SK-N-SH (cell line): ENCODE measurements at regions not wholly inside any gene's neighbourhood (a gene's known extent, or its start where the extent isn't known, plus 50 kb on each side); places are given as distances from the start of the nearest gene placed in this dataset.

Experiments
- CTCF ChIA-PET: fragments of 300-600, 350-600 bp; formaldehyde crosslinking; extraction: SDS; loops from one replicate; lab custom pipeline; 2021; lab: Yijun Ruan, JAX
- POLR2A ChIA-PET: fragments of 350-600 bp; sonication (Branson Sonifier 250); formaldehyde crosslinking; extraction: SDS; loops from one replicate; lab custom pipeline; 2020; ENCODE audit warnings: antibody characterized with exemption, inconsistent platforms; lab: Yijun Ruan, JAX
- DNase-seq: peaks from one replicate; pipeline ENCODE4 v3.0.0; 2012
- H2AFZ ChIP-seq: fragments of 200-600 bp; sonication (generic); 2 replicates; pipeline ENCODE4 v1.8.1; 2016; ENCODE audit warnings: antibody characterized with exemption, mild to moderate bottlenecking, low read depth
- H3F3A ChIP-seq: fragments of 200-600 bp; sonication (generic); replicated peaks from 2 replicates; pipeline ENCODE3; 2016; ENCODE audit warnings: antibody characterized with exemption, mild to moderate bottlenecking; ENCODE audit not compliant: insufficient read depth
- H3K27ac ChIP-seq, 2 experiments: fragments of 200-500 bp in 1 of 2; fragments of 200-600 bp in 1 of 2; sonication (Bioruptor generic) in 1 of 2; sonication (generic), shearing (Covaris generic) in 1 of 2; 2 replicates each; pipeline versions ENCODE4 v1.5.1 to v1.6.1; 2014 to 2016; ENCODE audit warnings: low read depth in 2 of 2, inconsistent platforms in 1 of 2, low read length in 1 of 2, mild to moderate bottlenecking in 1 of 2, mixed read lengths in 1 of 2
- H3K27me3 ChIP-seq: fragments of 200-600 bp; sonication (generic), shearing (Covaris generic); 2 replicates; pipeline ENCODE4 v1.6.1; 2016; ENCODE audit warnings: mixed run types; ENCODE audit not compliant: insufficient read depth
- H3K36me3 ChIP-seq, 2 experiments: fragments of 200-500 bp in 1 of 2; fragments of 200-600 bp in 1 of 2; sonication (Bioruptor generic) in 1 of 2; sonication (generic) in 1 of 2; replicated peaks in 1 of 2; 2 replicates each; pipeline versions ENCODE3 to v1.5.1; 2014 to 2016; ENCODE audit warnings: low read length in 1 of 2, mild to moderate bottlenecking in 1 of 2; ENCODE audit not compliant: insufficient read depth in 2 of 2, control insufficient read depth in 1 of 2
- H3K4me1 ChIP-seq, 2 experiments: fragments of 200-500 bp in 1 of 2; fragments of 200-600 bp in 1 of 2; sonication (Bioruptor generic) in 1 of 2; sonication (generic), shearing (Covaris generic) in 1 of 2; 2 replicates each; pipeline versions ENCODE4 v1.5.1 to v1.6.1; 2014 to 2016; ENCODE audit warnings: low read depth in 1 of 2, low read length in 1 of 2, mixed run types in 1 of 2; ENCODE audit not compliant: insufficient read depth in 2 of 2, control insufficient read depth in 1 of 2
- H3K4me2 ChIP-seq: fragments of 200-600 bp; sonication (generic), shearing (Covaris generic); 2 replicates; pipeline ENCODE4 v1.6.1; 2017; ENCODE audit warnings: mixed run types
- H3K4me3 ChIP-seq, 2 experiments: fragments of 200-500 bp in 1 of 2; fragments of 200-600 bp in 1 of 2; sonication (Bioruptor generic) in 1 of 2; sonication (generic), shearing (Covaris generic) in 1 of 2; 2 replicates each; pipeline versions ENCODE4 v1.5.1 to v1.8.1; 2014 to 2016; ENCODE audit warnings: low read depth in 2 of 2, inconsistent platforms in 1 of 2, low read length in 1 of 2, mild to moderate bottlenecking in 1 of 2, mixed read lengths in 1 of 2, moderate library complexity in 1 of 2
- H3K79me2 ChIP-seq: fragments of 200-600 bp; sonication (generic); 2 replicates; pipeline ENCODE4 v1.8.1; 2017; ENCODE audit warnings: mild to moderate bottlenecking; ENCODE audit not compliant: insufficient read depth
- H3K9ac ChIP-seq: fragments of 200-600 bp; sonication (generic); 2 replicates; pipeline ENCODE4 v1.6.1; 2017; ENCODE audit warnings: mixed run types
- H3K9me2 ChIP-seq: fragments of 200-600 bp; sonication (generic); 2 replicates; pipeline ENCODE4 v1.6.1; 2017; ENCODE audit warnings: mixed run types
- H3K9me3 ChIP-seq: fragments of 200-600 bp; sonication (generic); 2 replicates; pipeline ENCODE4 v1.6.1; 2017; ENCODE audit warnings: mixed run types, mild to moderate bottlenecking, moderate library complexity
- H4K20me1 ChIP-seq: fragments of 200-600 bp; sonication (generic); 2 replicates; pipeline ENCODE4 v1.6.1; 2017; ENCODE audit warnings: mild to moderate bottlenecking, mixed run types; ENCODE audit not compliant: insufficient read depth
- CHD2 ChIP-seq: fragments of 150-350 bp; IDR thresholded peaks from 2 replicates; pipeline ENCODE4 v1.6.1; 2018; ENCODE audit warnings: low read length; ENCODE audit not compliant: partially characterized antibody
- ELF1 ChIP-seq: IDR thresholded peaks from 2 replicates; pipeline ENCODE4 v1.4.0; 2012
- EP300 ChIP-seq, 2 experiments: IDR thresholded peaks; 2 replicates each; pipeline versions ENCODE4 v1.4.0 to v1.6.1; 2012; ENCODE audit warnings: borderline replicate concordance in 1 of 2, low read depth in 1 of 2, low read length in 1 of 2
- FOXJ3 ChIP-seq: sonication (generic); formaldehyde crosslinking; IDR thresholded peaks from 2 replicates; pipeline ENCODE4 v1.5.1; 2020; ENCODE audit warnings: mild to moderate bottlenecking, missing genetic modification reagents
- FOXM1 ChIP-seq: IDR thresholded peaks from 2 replicates; pipeline ENCODE4 v1.4.0; 2012; ENCODE audit warnings: low read depth, mild to moderate bottlenecking
- GATA2 ChIP-seq: sonication (generic); formaldehyde crosslinking; IDR thresholded peaks from 2 replicates; pipeline ENCODE4 v1.5.0; 2020; ENCODE audit warnings: mild to moderate bottlenecking, missing genetic modification reagents
- JUND ChIP-seq: IDR thresholded peaks from 2 replicates; pipeline ENCODE4 v1.4.0; 2012
- MAX ChIP-seq: IDR thresholded peaks from 2 replicates; pipeline ENCODE4 v1.4.0; 2012; ENCODE audit warnings: low read depth
- MEF2A ChIP-seq: IDR thresholded peaks from 2 replicates; pipeline ENCODE4 v1.4.0; 2012; ENCODE audit warnings: low read depth, borderline replicate concordance
- NFIC ChIP-seq: IDR thresholded peaks from 2 replicates; pipeline ENCODE4 v1.4.0; 2012; ENCODE audit warnings: borderline replicate concordance
- POLR2AphosphoS5 ChIP-seq: IDR thresholded peaks from 2 replicates; pipeline ENCODE4 v1.6.1; 2012; ENCODE audit warnings: low read depth, low read length
- RCOR1 ChIP-seq: fragments of 150-350 bp; IDR thresholded peaks from 2 replicates; pipeline ENCODE4 v1.6.1; 2017; ENCODE audit warnings: antibody characterized with exemption, low read length
- RXRA ChIP-seq: IDR thresholded peaks from 2 replicates; pipeline ENCODE4 v1.4.0; 2012; ENCODE audit warnings: low read depth, mild to moderate bottlenecking, borderline replicate concordance
- SIN3A ChIP-seq: IDR thresholded peaks from 2 replicates; pipeline ENCODE4 v1.6.1; 2012; ENCODE audit warnings: low read depth, mild to moderate bottlenecking, low read length, moderate library complexity, borderline replicate concordance
- TAF1 ChIP-seq: IDR thresholded peaks from 2 replicates; pipeline ENCODE4 v1.6.1; 2012; ENCODE audit warnings: low read depth, mild to moderate bottlenecking, low read length, moderate library complexity, borderline replicate concordance
- TEAD4 ChIP-seq: IDR thresholded peaks from 2 replicates; pipeline ENCODE4 v1.4.0; 2012; ENCODE audit warnings: mild to moderate bottlenecking, borderline replicate concordance; ENCODE audit not compliant: insufficient read depth
- YY1 ChIP-seq: IDR thresholded peaks from 2 replicates; pipeline ENCODE4 v1.4.0; 2012; ENCODE audit warnings: low read depth, mild to moderate bottlenecking
- WGBS: methylation state at CpG from one replicate; pipeline ENCODE4 v1.1.6; 2017; ENCODE audit warnings: low lambda C conversion rate; 5-methylcytosine and 5-hydroxymethylcytosine counted together
- TF ChIP-seq, protein P1 (sequence below): IDR thresholded peaks from 2 replicates; pipeline ENCODE4 v1.4.0; 2012; ENCODE audit warnings: low read depth, borderline replicate concordance
- TF ChIP-seq, protein P2 (sequence below): IDR thresholded peaks from 2 replicates; pipeline ENCODE4 v1.6.1; 2012; ENCODE audit warnings: mild to moderate bottlenecking, low read depth, low read length, moderate library complexity

- H4K20me1 ChIP-seq, result no peaks in the 10 kb centered on the region
- no peaks in the 10 kb centered on the region for H3K9me2 ChIP-seq
- no peaks in the 10 kb centered on the region for H3K9me3 ChIP-seq
- TF ChIP-seq, protein P1, sequence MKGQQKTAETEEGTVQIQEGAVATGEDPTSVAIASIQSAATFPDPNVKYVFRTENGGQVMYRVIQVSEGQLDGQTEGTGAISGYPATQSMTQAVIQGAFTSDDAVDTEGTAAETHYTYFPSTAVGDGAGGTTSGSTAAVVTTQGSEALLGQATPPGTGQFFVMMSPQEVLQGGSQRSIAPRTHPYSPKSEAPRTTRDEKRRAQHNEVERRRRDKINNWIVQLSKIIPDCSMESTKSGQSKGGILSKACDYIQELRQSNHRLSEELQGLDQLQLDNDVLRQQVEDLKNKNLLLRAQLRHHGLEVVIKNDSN, result no peak
- TF ChIP-seq JUND, result no peak
- TF ChIP-seq POLR2AphosphoS5, result no peak
- no peak for TF ChIP-seq MAX
- TF ChIP-seq MEF2A, result no peak
- no peak for TF ChIP-seq RXRA
- no peak for TF ChIP-seq YY1
- TF ChIP-seq FOXJ3 (CRISPR knock-in tag), result no peak
- TF ChIP-seq EP300 (IDR thresholded peaks at IDR 0.05; ENCODE audit: borderline replicate concordance in 1 of 2, low read depth in 1 of 2, low read length in 1 of 2), result no peak
- no peak for TF ChIP-seq RCOR1
- no peak for TF ChIP-seq ELF1
- TF ChIP-seq TAF1, result no peak
- TF ChIP-seq SIN3A, result no peak
- H3K4me1 ChIP-seq, result no peaks in the 10 kb centered on the region
- ChIA-PET POLR2A (no interaction called here), CTCF (interaction anchor here (1.3 kb wide), 1 partner anchor 24 kb away, joined by 4 read pairs; no protein-coding TSS in a partner anchor)
- H3K4me2 ChIP-seq, result no peak overlapping the region
- no peaks in the 10 kb centered on the region for H3F3A ChIP-seq
- no peaks in the 10 kb centered on the region for H3K79me2 ChIP-seq
- H3K27ac ChIP-seq, result no peak overlapping the region
- H3K27me3 ChIP-seq, result no peaks in the 10 kb centered on the region; the same call in 1 of the 2 replicates
- no peak overlapping the region for H3K9ac ChIP-seq
- no peak overlapping the region for H2AFZ ChIP-seq
- no peak for DNase-seq
- H3K4me3 ChIP-seq, result no peak overlapping the region
- WGBS, result 53% methylated on average over 5 of the region's 5 CpGs
- no peaks in the 10 kb centered on the region for H3K36me3 ChIP-seq
Measured at GRCh38 chr14:71190770-71191374, 283.6 kb downstream of the PCNX1 start.

GRCh38 chr14:71193663-71194062 is 286.4 kb downstream of the PCNX1 start:
- H3F3A ChIP-seq, result no peaks in the 10 kb centered on the region
- no peak overlapping the region for H3K4me3 ChIP-seq
- H3K9me2 ChIP-seq, result no peaks in the 10 kb centered on the region
- 7% methylated on average over 1 of the region's 1 CpG for WGBS
- H3K27ac ChIP-seq, result no peak overlapping the region
- H3K36me3 ChIP-seq, result no peaks in the 10 kb centered on the region
- H3K4me1 ChIP-seq, result no peaks in the 10 kb centered on the region; a peak in 1 of 4 replicates
- ChIA-PET CTCF (no interaction called here), POLR2A (no interaction called here)
- no peak for DNase-seq
- H4K20me1 ChIP-seq, result no peaks in the 10 kb centered on the region
- no peak overlapping the region for H3K9ac ChIP-seq
- no peaks in the 10 kb centered on the region for H3K9me3 ChIP-seq
- no peak overlapping the region for H3K4me2 ChIP-seq
- H3K79me2 ChIP-seq, result no peaks in the 10 kb centered on the region
- no peak overlapping the region for H2AFZ ChIP-seq
- no peaks in the 10 kb centered on the region; the same call in 1 of the 2 replicates for H3K27me3 ChIP-seq
- TF ChIP-seq FOXM1, result no peak
- TF ChIP-seq FOXJ3 (CRISPR knock-in tag), result no peak
- no peak for TF ChIP-seq CHD2
- TF ChIP-seq RCOR1, result no peak
- TF ChIP-seq, protein P2, sequence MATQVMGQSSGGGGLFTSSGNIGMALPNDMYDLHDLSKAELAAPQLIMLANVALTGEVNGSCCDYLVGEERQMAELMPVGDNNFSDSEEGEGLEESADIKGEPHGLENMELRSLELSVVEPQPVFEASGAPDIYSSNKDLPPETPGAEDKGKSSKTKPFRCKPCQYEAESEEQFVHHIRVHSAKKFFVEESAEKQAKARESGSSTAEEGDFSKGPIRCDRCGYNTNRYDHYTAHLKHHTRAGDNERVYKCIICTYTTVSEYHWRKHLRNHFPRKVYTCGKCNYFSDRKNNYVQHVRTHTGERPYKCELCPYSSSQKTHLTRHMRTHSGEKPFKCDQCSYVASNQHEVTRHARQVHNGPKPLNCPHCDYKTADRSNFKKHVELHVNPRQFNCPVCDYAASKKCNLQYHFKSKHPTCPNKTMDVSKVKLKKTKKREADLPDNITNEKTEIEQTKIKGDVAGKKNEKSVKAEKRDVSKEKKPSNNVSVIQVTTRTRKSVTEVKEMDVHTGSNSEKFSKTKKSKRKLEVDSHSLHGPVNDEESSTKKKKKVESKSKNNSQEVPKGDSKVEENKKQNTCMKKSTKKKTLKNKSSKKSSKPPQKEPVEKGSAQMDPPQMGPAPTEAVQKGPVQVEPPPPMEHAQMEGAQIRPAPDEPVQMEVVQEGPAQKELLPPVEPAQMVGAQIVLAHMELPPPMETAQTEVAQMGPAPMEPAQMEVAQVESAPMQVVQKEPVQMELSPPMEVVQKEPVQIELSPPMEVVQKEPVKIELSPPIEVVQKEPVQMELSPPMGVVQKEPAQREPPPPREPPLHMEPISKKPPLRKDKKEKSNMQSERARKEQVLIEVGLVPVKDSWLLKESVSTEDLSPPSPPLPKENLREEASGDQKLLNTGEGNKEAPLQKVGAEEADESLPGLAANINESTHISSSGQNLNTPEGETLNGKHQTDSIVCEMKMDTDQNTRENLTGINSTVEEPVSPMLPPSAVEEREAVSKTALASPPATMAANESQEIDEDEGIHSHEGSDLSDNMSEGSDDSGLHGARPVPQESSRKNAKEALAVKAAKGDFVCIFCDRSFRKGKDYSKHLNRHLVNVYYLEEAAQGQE, result no peak
- no peak for TF ChIP-seq TEAD4
- TF ChIP-seq GATA2 (CRISPR knock-in tag), result no peak
- TF ChIP-seq, protein P1, result no peak
- no peak for TF ChIP-seq MEF2A
- no peak for TF ChIP-seq ELF1
- TF ChIP-seq POLR2AphosphoS5, result no peak
- TF ChIP-seq NFIC, result no peak
